Activated CD4-positive, alpha-beta T cell treated with anti-CD3 and anti-CD28 coated beads, Interleukin-2, Interleukin-6, amounts not matched to agents 100 ng/mL and 50 ng/mL, durations not matched to agents 16 hours and 8 hours (primary cell): ENCODE measurements at regions not wholly inside any gene's neighbourhood (a gene's known extent, or its start where the extent isn't known, plus 50 kb on each side); places are given as distances from the start of the nearest gene placed in this dataset.
"Not testable (repeated sequence)": the region's sequence is repeated elsewhere in the genome, so short reads cannot be mapped to it uniquely, and the experiment has no call there.

ENCODE experiments used
- DNase-seq: peaks from one replicate; pipeline ENCODE4 v3.0.0-alpha.2; 2020

GRCh38 chr3:94735354-94735753 lies 672.5 kb downstream of the NSUN3 start:
- no peak for DNase-seq

DNA sequence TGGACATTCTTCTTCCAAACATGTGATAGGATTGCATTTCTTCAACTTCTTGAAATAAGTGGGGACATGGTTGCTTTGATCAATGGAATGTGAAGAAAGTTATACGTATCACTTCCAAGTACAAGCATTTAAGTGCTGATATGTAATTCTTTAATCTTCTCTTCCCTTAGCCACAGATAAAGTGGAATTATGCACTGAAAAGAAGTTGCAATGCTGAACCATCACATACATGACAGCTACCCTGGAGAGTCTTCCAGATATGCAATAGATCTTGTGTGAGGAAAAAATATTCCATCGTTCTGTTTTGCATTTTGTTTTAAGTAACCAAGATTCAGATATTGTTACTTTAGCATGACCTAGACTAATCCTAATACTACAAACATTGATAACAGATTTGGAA lies 674.3 kb downstream of the NSUN3 start:
- no peak for DNase-seq

GRCh38 chr3:94739420-94739819 lies 676.6 kb downstream of the NSUN3 start:
- DNase-seq: no peak

GRCh38 chr3:94758751-94759150 lies 695.9 kb downstream of the NSUN3 start:
- no peak for DNase-seq

GRCh38 chr3:94772402-94772801 lies 709.5 kb downstream of the NSUN3 start:
- no peak for DNase-seq

GRCh38 chr3:94775746-94776145 lies 712.9 kb downstream of the NSUN3 start:
- no peak for DNase-seq

DNA sequence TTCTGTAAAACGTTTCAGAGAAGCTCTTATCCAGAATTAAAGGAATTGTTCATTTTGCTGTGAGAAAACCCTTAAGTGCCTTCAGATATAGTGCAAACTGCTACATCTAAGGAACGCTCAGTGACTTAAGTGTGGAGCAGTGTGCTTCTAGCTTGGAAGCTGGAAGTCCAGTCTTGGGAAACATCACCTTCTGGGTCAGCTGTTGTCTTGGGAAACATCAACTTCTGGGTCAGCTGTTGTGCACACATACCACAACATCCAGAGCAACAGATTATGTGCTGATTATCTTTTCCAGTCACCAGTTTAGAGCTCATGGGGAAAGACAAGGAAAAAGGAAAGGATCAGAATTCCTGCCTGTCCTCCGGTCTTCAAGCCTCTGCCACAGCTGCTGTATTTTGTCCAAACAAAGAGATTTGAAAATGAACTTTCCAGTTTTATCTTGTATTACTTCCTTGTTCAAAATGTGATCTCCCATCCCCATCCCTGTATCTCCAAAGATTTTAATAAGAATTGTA lies 713.6 kb downstream of the NSUN3 start:
- DNase-seq: no peak

DNA sequence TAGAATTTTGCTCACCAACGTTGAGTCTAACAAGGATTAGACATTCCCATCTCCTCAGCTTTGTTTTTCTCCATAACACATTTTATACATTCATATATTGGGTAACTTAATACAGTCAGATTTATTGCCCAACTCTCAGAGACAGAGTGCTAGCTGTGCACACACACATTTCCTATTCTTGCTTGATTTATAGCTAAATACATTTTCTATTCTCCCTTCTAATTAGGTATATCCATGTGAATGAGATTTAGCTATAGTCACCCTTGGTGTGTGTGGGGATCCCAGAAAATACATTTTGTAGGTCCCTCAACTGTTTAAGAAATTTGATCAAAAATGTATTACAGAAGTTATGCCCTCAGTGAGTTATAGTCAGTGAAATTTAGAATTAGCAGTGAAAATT lies 715.4 kb downstream of the NSUN3 start:
- no peak for DNase-seq

GRCh38 chr3:94778814-94779494 lies 716.1 kb downstream of the NSUN3 start:
- DNase-seq: no peak

DNA sequence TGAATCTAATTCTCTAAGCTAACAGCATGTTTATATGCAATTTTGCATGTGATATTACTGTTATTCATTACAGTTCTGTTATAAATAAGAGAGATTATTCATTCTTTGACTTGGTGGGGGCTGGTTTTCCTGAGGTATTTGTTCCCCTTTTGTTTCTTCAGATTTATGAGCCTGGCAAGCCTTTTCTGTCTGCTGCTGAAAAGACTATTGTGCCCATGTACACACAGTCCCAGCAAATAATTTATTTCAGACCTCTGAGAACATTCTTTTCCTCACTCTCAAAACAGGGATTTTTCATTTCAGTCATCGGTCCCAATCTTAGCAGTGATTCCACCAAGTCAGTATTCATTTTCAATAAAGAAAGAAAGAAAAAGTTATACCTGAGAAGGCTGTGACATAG lies 716.8 kb downstream of the NSUN3 start:
- DNase-seq: no peak

DNA sequence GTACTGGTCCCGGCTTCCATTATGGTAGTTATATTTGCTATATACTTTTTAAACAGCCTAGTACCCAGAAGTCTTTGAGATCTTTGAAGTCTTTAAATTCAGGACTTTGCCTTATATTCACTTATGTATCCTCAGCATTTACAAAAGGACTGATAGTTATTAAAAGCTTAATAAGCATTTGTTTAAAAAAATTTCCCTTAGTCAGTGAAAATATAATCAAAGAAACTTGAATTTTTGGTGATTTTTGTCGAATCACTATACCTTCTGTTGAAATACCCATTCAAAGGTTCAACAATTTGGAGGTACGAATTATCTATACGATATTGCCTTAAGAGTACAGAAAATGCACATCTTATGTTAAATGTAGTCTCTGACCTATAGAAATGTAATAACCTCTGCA lies 721.4 kb downstream of the NSUN3 start:
- DNase-seq: no peak

GRCh38 chr3:94787066-94787465 lies 724.2 kb downstream of the NSUN3 start:
- DNase-seq: no peak

DNA sequence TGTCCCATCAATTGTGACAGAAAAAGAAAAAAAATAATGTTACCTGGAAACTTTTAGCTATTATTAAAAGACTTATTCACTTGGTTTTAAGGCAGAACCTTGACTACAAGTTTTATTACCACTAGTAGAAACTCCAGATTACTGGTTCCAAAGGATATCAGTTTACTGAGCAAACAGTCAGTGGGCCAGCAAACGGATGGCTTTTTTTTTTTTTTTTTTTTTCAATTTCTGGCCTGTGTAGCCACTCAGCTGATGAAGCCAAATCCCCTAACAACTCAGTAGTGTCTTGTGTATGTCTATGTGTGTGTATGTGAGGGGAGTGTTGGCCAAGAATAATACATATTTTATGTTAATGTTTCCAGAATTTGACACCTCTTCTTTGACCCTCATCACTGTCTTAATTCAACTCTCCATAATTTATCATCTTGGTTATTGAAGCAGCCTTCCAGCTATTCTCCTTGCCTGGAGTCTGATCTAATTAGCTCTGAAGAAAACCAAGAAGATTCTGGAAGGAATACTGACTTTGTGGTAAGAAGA lies 724.9 kb downstream of the NSUN3 start:
- no peak for DNase-seq

DNA sequence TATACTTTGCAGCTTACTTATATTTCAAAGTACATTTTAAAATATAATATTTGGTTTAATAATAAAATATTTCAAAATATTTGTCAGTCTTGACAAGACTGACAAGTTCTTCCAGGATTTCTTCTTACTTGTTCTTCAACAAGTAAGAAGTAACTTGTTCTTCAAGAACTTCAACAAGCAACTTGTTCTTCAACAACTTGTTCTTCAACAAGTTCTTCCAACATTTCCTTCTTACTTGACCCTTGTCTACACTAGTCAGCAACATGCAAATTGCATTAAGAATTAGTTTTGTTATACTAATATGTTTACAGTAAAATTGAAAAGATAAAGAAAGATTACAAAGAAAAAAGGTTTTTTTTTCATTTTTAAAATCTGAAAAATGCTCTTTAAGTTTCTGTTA lies 731.7 kb downstream of the NSUN3 start:
- no peak for DNase-seq

- no peak for DNase-seq
Measured at GRCh38 chr3:94799420-94800060, 736.7 kb downstream of the NSUN3 start.

DNA sequence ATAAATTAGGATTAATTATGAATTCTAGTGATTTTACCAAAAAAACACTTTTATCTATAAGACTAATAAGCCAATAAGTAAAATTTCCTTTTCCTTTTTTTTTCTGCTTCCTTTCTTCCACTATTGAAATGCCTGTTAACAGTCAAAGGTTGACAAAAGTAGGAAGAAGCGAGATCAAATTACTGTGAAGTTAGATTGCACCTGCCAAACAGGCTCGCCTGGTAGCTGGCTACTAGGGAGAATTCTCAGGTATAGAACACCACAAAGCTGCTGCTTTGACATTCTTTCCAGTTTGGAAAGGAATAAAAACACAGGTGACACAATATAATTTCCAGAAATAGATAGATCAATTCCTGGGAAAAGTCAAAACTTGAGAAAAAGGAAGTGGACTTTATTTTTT lies 749.0 kb downstream of the NSUN3 start:
- no peak for DNase-seq

- DNase-seq: no peak
Measured at GRCh38 chr3:94821241-94821640, 758.4 kb downstream of the NSUN3 start.

DNA sequence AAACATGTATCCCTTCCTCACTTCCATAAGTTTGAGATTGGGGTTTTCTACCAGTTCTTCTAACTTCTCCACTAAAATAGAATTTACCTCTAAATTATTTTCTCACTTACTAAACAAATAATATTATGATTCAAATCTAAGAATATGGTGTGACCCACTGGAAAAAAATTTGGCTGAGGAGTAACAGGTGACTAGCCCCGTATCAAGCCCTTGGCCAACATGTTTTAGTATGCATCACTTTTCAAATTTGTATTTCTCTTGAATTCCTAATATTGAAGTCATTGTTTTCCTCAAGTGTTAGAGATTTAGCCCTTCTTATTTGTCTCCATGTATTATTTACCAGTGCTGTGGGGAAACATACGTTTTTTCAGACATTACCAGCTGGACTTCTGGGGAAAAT lies 759.4 kb downstream of the NSUN3 start:
- no peak for DNase-seq

- DNase-seq: not testable (repeated sequence)
Measured at GRCh38 chr3:94846251-94846650, 783.4 kb downstream of the NSUN3 start.

- DNase-seq: peak; percentile 20
Measured at GRCh38 chr3:94862703-94863102, 799.8 kb downstream of the NSUN3 start.

DNA sequence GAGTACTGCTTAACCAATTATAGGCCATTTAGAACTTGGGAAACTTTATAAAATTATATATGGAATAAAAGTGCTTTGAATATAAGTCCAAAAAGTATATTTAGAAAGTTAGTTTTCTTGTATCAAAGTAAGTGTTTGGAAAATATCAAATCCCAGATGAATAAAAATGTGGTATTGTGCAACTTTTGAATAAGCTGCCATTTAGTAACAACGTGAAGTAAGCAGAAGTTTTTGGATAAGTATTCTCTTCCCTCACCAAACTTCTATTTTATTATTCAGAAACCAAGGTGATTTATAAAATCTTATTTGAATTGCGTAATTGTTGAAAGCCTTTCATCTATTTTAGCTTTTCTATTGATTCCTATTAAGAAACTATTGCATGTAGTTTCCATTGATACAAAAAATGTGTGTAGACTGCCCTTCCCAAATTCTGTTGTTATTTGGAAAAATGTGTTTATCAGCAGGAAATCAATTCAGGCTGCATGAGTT lies 806.2 kb downstream of the NSUN3 start:
- DNase-seq: no peak

DNA sequence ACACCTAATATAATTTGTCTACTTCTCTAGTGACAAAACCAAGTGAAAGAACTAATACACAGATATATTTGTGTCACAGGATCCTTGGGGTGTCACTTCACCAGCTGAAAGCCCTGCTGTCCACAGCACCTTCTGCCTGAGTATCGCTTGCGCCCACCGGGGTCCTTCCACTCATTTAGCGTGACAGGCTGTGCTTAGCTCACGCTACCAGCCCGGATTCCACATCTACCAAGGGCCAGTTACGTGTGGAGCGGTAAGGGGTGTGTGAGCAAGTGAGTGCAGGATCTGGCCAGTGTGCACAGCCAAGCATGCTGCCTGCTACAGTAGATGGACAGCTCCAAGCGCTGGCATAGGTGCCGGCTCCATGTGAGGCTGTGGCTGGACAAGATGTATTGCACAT lies 810.9 kb downstream of the NSUN3 start:
- no peak for DNase-seq

GRCh38 chr3:94875149-94875548 lies 812.3 kb downstream of the NSUN3 start:
- no peak for DNase-seq

DNA sequence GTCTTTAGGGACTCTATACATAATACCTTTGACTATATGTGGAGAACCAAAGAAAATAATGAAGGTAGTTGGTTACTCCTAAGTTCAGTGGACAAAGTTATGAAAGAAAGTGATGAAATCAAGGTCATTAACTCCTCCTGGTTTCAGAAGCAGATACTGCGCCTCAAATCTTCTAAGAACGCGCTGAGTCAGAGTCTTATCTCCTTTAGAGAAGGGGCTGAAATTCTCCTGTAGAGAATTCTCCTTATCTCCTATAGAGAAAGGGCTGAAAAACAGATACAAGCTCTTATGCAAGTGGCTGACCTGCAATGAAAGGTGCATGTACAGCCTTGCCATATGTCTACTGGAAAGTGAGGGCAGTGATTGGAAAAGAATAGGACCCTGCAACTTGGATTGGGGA lies 824.2 kb downstream of the NSUN3 start:
- no peak for DNase-seq
